ENCODE measurements at regions not wholly inside any gene's neighbourhood (a gene's known extent, or its start where the extent isn't known, plus 50 kb on each side); places are given as distances from the start of the nearest gene placed in this dataset.
"Not testable (repeated sequence)": the region's sequence is repeated elsewhere in the genome, so short reads cannot be mapped to it uniquely, and the experiment has no call there.

- no peak for FAIRE-seq
These were observed 57.1 kb downstream of the ADCYAP1 start for GRCh38 chr18:961644-962355.

GRCh38 chr18:963276-963675 lies 58.6 kb downstream of the ADCYAP1 start:
- no peak for FAIRE-seq

- FAIRE-seq, result no peak
These were observed 61.5 kb downstream of the ADCYAP1 start for GRCh38 chr18:965921-966758.

GRCh38 chr18:966759-967576 lies 62.3 kb downstream of the ADCYAP1 start:
- FAIRE-seq, result no peak

GRCh38 chr18:968910-969309 lies 64.2 kb downstream of the ADCYAP1 start:
- FAIRE-seq, result not testable (repeated sequence)

- FAIRE-seq, result not testable (repeated sequence)
These were observed 64.6 kb downstream of the ADCYAP1 start for GRCh38 chr18:969311-969710.

- FAIRE-seq, result not testable (repeated sequence)
These were observed 69.9 kb downstream of the ADCYAP1 start for GRCh38 chr18:974606-975005.

- not testable (repeated sequence) for FAIRE-seq
These were observed 71.9 kb downstream of the ADCYAP1 start for GRCh38 chr18:976393-977128.

GRCh38 chr18:977327-977726 lies 72.7 kb downstream of the ADCYAP1 start:
- FAIRE-seq, result not testable (repeated sequence)

GRCh38 chr18:977732-978131 lies 73.1 kb downstream of the ADCYAP1 start:
- FAIRE-seq, result not testable (repeated sequence)

- no peak for FAIRE-seq
These were observed 75.9 kb downstream of the ADCYAP1 start for GRCh38 chr18:980586-980985.

GRCh38 chr18:984004-984403 lies 79.3 kb downstream of the ADCYAP1 start:
- FAIRE-seq, result no peak

- no peak for FAIRE-seq
These were observed 80.6 kb downstream of the ADCYAP1 start for GRCh38 chr18:985212-985661.

- no peak for FAIRE-seq
These were observed 81.4 kb downstream of the ADCYAP1 start for GRCh38 chr18:986051-986450.

- FAIRE-seq, result no peak
These were observed 81.9 kb downstream of the ADCYAP1 start for GRCh38 chr18:986552-986951.

GRCh38 chr18:987325-988186 lies 82.9 kb downstream of the ADCYAP1 start:
- FAIRE-seq, result no peak

- no peak for FAIRE-seq
These were observed 84.8 kb downstream of the ADCYAP1 start for GRCh38 chr18:989425-989824.

GRCh38 chr18:990197-990596 lies 85.5 kb downstream of the ADCYAP1 start:
- FAIRE-seq, result no peak

GRCh38 chr18:991441-991840 lies 86.8 kb downstream of the ADCYAP1 start:
- no peak for FAIRE-seq

GRCh38 chr18:993560-993959 lies 88.9 kb downstream of the ADCYAP1 start:
- FAIRE-seq, result no peak

GRCh38 chr18:995629-996028 lies 91.0 kb downstream of the ADCYAP1 start:
- no peak for FAIRE-seq

All from colon (tissue), 2 donors.